HepG2 (cell line): ENCODE measurements at regions not wholly inside any gene's neighbourhood (a gene's known extent, or its start where the extent isn't known, plus 50 kb on each side); places are given as distances from the start of the nearest gene placed in this dataset.

Source experiments
- ATRX ChIP-seq: sonication (generic); formaldehyde crosslinking; IDR thresholded peaks from 2 replicates; pipeline ENCODE4 v1.4.0; 2020; ENCODE audit warnings: missing genetic modification reagents, borderline replicate concordance
- DZIP1 ChIP-seq: sonication (generic); formaldehyde crosslinking; IDR thresholded peaks from 2 replicates; pipeline ENCODE4 v1.5.0; 2020; ENCODE audit warnings: mild to moderate bottlenecking, missing genetic modification reagents
- FOXO4 ChIP-seq: sonication (generic); formaldehyde crosslinking; conservative IDR thresholded peaks from 2 replicates; pipeline ENCODE4 v1.8.1; 2023; ENCODE audit warnings: missing genetic modification reagents
- HMG20A ChIP-seq: IDR thresholded peaks from 2 replicates; pipeline ENCODE4 v1.6.1; 2016; ENCODE audit warnings: borderline replicate concordance
- HMGXB3 ChIP-seq: sonication (generic); formaldehyde crosslinking; IDR thresholded peaks from 2 replicates; pipeline ENCODE4 v1.4.0; 2020; ENCODE audit warnings: missing genetic modification reagents, borderline replicate concordance
- HNF4A ChIP-seq: sonication (generic); formaldehyde crosslinking; IDR thresholded peaks from 2 replicates; pipeline ENCODE4 v1.4.0; 2020; ENCODE audit warnings: missing genetic modification reagents
- PATZ1 ChIP-seq: sonication (generic); formaldehyde crosslinking; IDR thresholded peaks from 2 replicates; pipeline ENCODE4 v1.4.0; 2020; ENCODE audit warnings: missing genetic modification reagents
- PHB2 ChIP-seq: fragments of 450-650 bp; IDR thresholded peaks from 2 replicates; pipeline ENCODE4 v1.6.1; 2018; ENCODE audit not compliant: partially characterized antibody
- SMYD3 ChIP-seq: sonication (generic); formaldehyde crosslinking; IDR thresholded peaks from 2 replicates; pipeline ENCODE4 v1.8.1; 2023; ENCODE audit warnings: mild to moderate bottlenecking, missing genetic modification reagents
- SP1 ChIP-seq, 2 experiments: fragments of 450-650 bp in 1 of 2; sonication (generic) in 1 of 2; formaldehyde crosslinking in 1 of 2; IDR thresholded peaks; 2 replicates each; pipeline versions ENCODE4 v1.4.0 to v1.6.1; 2016 to 2020; ENCODE audit warnings: missing genetic modification reagents in 1 of 2
- ZBTB3 ChIP-seq: sonication (generic); formaldehyde crosslinking; IDR thresholded peaks from 2 replicates; pipeline ENCODE4 v1.4.0; 2020; ENCODE audit warnings: low read depth, mild to moderate bottlenecking, moderate library complexity, missing genetic modification reagents, borderline replicate concordance
- ZNF275 ChIP-seq: sonication (generic); formaldehyde crosslinking; IDR thresholded peaks from 2 replicates; pipeline ENCODE4 v1.8.0; 2022; ENCODE audit warnings: missing genetic modification reagents, mild to moderate bottlenecking, inconsistent platforms, borderline replicate concordance
- ZNF329 ChIP-seq: sonication (generic); formaldehyde crosslinking; IDR thresholded peaks from 2 replicates; pipeline ENCODE4 v1.9.0; 2021; ENCODE audit warnings: low read depth, mild to moderate bottlenecking, missing genetic modification reagents
- ZNF550 ChIP-seq: sonication (generic); formaldehyde crosslinking; IDR thresholded peaks from 2 replicates; pipeline ENCODE4 v1.4.0; 2020; ENCODE audit warnings: mild to moderate bottlenecking, missing genetic modification reagents, borderline replicate concordance
- ZNF639 ChIP-seq: conservative IDR thresholded peaks from 2 replicates; pipeline ENCODE4 v1.6.1; 2018; ENCODE audit warnings: missing genetic modification reagents
- ZNF652 ChIP-seq: IDR thresholded peaks from 2 replicates; pipeline ENCODE4 v1.6.1; 2016; ENCODE audit warnings: low read depth, borderline replicate concordance
- ZSCAN20 ChIP-seq: sonication (generic); formaldehyde crosslinking; IDR thresholded peaks from 2 replicates; pipeline ENCODE4 v1.4.0; 2020; ENCODE audit warnings: missing genetic modification reagents, mild to moderate bottlenecking, borderline replicate concordance

- TF ChIP-seq ZNF550 (CRISPR knock-in tag), result no peak
- TF ChIP-seq PHB2, result no peak
- no peak for TF ChIP-seq SP1 (IDR thresholded peaks at IDR 0.05)
- TF ChIP-seq SP1 (CRISPR knock-in tag; IDR thresholded peaks at IDR 0.05), result no peak
- TF ChIP-seq HMGXB3 (CRISPR knock-in tag), result no peak
- TF ChIP-seq DZIP1, result no peak
- no peak for TF ChIP-seq ZNF329 (CRISPR knock-in tag)
- no peak for TF ChIP-seq SMYD3
- peak; percentile 23; the same call in 1 of the 2 replicates for TF ChIP-seq HMG20A
- no peak for TF ChIP-seq FOXO4 (CRISPR knock-in tag)
- no peak for TF ChIP-seq ZNF652 (CRISPR knock-in tag)
- TF ChIP-seq ATRX (CRISPR knock-in tag), result no peak
- TF ChIP-seq PATZ1 (CRISPR knock-in tag), result no peak
- TF ChIP-seq ZNF639 (CRISPR knock-in tag), result no peak
- TF ChIP-seq HNF4A (CRISPR knock-in tag), result no peak
- TF ChIP-seq ZSCAN20 (CRISPR knock-in tag), result no peak
- TF ChIP-seq ZBTB3 (CRISPR knock-in tag), result no peak
- no peak for TF ChIP-seq ZNF275
These were observed 99.3 kb upstream of the GRIA3 start (continued) for GRCh38 chrX:123084797-123085196.
